ENCODE measurements at regions not wholly inside any gene's neighbourhood (a gene's known extent, or its start where the extent isn't known, plus 50 kb on each side); places are given as distances from the start of the nearest gene placed in this dataset.
A peak's percentile ranks its signal among the peaks of the same experiment; 100 is the strongest.

DNA sequence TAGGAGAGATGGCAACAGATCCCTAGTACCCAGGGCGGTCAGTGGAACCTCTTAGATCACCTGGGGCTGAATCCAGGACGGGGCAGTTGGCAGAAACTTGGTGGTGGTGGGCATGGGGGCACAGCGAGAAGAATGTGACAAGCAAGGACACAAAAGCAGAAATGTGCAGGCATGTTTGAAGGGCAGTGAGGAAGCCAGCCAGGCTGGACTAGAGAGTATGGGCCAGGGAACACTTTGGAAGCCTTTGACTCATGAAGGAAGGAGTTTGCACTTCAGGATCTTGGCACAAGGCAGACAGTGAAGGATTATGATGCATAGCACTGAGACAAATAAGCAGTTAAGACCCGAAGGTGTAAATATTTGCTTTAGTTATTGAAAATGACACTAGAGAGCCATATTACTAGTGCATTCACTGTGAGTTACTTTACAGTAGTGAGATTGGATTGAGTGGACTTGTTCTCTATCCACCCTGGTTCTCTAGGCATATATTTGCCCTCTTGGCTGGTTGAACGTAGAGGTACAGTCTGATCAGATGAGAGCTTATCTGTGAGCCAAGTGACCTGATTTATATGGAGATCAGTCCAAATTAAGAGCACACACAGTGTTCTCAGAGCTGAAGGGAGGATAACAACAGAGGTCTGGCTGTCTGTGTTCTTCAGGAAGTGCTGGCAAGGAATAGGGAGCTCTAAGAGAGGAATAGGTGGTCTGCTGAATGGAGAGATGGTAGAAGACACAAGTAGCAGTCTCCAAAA lies 210.4 kb downstream of the SNX19 start:
- DNase-seq (no peak), ATAC-seq (peak; percentile 79)
- Histone ChIP-seq H3K27me3 (no peaks in the 10 kb centered on the region), H3K9me3 (no peaks in the 10 kb centered on the region), H3K36me3 (no peaks in the 10 kb centered on the region), H3K27ac (no peak overlapping the region), H3K4me3 (no peak overlapping the region), H3K4me1 (peaks cover 3% of the 10 kb centered on the region)
- TF ChIP-seq, protein P1, sequence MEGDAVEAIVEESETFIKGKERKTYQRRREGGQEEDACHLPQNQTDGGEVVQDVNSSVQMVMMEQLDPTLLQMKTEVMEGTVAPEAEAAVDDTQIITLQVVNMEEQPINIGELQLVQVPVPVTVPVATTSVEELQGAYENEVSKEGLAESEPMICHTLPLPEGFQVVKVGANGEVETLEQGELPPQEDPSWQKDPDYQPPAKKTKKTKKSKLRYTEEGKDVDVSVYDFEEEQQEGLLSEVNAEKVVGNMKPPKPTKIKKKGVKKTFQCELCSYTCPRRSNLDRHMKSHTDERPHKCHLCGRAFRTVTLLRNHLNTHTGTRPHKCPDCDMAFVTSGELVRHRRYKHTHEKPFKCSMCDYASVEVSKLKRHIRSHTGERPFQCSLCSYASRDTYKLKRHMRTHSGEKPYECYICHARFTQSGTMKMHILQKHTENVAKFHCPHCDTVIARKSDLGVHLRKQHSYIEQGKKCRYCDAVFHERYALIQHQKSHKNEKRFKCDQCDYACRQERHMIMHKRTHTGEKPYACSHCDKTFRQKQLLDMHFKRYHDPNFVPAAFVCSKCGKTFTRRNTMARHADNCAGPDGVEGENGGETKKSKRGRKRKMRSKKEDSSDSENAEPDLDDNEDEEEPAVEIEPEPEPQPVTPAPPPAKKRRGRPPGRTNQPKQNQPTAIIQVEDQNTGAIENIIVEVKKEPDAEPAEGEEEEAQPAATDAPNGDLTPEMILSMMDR (IDR thresholded peaks at IDR 0.05), result no peak
- intact Hi-C loops (cut with DNase I), result no loop called here

DNA sequence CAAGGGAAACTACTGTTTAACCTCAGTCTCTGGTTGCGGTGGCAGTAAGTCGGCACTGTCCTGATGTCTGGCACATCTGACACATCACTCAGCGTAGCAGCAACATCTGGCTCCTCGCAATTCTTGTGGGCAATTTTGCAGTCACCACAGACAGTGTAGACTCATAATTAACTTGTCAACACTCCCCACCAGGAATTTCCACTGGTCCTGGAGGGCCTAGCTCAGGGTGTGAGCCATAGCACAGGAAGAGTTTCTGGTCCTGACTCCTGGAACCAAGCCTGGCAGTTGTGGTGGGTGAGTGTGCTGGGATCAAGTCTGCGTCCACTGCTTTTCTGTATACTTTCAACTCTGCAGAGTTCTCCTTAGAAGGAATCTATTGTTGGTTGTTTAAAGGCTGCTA lies 209.7 kb downstream of the SNX19 start:
- intact Hi-C loops (cut with DNase I), result no loop called here
- Histone ChIP-seq H3K27ac (no peak overlapping the region), H3K9me3 (no peaks in the 10 kb centered on the region), H3K36me3 (no peaks in the 10 kb centered on the region), H3K27me3 (no peaks in the 10 kb centered on the region), H3K4me1 (peaks cover 3% of the 10 kb centered on the region), H3K4me3 (no peak overlapping the region)
- TF ChIP-seq, protein P1 (IDR thresholded peaks at IDR 0.05), result no peak
- DNase-seq, result no peak
- no peak for ATAC-seq

DNA sequence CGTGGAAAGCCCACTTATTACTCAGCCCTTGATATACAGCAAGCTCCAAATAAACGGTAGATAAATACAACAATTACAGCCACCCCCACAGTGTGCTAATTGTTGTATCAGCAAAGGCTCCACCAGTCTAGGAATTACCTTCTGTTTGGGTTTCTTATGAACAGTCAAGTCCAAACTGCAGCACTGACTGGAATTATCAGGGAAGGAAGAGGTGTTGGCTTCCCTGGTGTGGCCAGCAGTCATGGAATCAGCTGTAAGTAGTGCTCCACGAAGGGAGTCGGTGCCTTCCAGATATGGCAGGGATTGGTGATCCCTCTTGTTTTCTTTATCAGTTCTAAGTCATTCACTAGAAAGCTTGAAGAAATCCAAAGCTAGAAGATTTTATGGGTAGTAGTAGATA lies 209.1 kb downstream of the SNX19 start:
- peaks cover 3% of the 10 kb centered on the region for H3K4me1 ChIP-seq
- H3K27me3 ChIP-seq, result no peaks in the 10 kb centered on the region
- DNase-seq, result no peak
- no peaks in the 10 kb centered on the region for H3K36me3 ChIP-seq
- ATAC-seq, result no peak
- no peaks in the 10 kb centered on the region for H3K9me3 ChIP-seq
- no peak overlapping the region for H3K27ac ChIP-seq
- TF ChIP-seq, protein P1 (IDR thresholded peaks at IDR 0.05), result no peak
- intact Hi-C loops (cut with DNase I), result no loop called here
- no peak overlapping the region for H3K4me3 ChIP-seq

DNA sequence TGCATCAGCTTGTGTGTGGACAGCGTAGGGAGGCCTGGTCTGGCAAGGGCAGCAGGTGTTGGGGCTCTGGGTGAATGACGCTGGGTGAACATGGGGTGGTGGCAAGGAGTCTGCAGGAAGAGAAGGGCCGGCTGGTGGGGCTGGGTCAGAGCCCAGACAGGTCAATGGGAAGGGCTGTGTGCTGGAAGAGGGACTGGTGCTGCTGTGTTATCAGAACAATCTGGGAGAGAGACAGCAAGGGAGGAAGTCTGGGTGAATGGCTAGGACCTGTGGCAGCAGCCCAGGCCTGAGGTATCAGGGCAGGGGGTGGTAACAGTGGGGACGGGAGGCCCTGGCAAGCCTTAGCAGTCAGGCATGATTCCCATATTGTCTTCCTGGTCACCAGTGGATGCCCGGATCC lies 206.7 kb downstream of the SNX19 start:
- ATAC-seq (no peak), DNase-seq (no peak)
- Histone ChIP-seq H3K9me3 (no peaks in the 10 kb centered on the region), H3K4me3 (no peak overlapping the region), H3K27me3 (no peaks in the 10 kb centered on the region), H3K36me3 (no peaks in the 10 kb centered on the region), H3K4me1 (peaks cover 3% of the 10 kb centered on the region), H3K27ac (no peak overlapping the region)
- TF ChIP-seq, protein P1 (IDR thresholded peaks at IDR 0.05), result no peak
- intact Hi-C loops (cut with DNase I), result no loop called here

DNA sequence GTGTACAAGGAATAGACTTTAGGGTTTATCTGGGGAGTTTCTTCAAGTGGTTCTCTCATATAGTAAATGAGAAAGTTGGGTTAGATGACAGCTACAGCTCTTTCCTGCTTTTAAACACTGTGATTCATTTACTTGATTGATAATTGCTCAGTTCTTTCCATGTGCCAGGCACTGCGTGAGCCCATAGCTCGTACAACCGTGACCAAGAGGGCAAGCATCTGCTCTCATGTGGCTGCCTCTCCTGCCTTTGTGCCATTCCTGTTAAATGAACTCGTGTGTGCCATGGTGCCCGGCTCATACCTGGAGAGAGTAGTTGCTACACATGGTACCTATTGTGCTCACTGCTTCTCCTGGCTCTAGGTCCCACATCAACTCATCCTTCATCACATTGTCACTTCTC lies 206.3 kb downstream of the SNX19 start:
- DNase-seq, result no peak
- peaks cover 3% of the 10 kb centered on the region for H3K4me1 ChIP-seq

More for the DNA sequence above, 206.3 kb downstream of the SNX19 start:
- H3K36me3 ChIP-seq, result no peaks in the 10 kb centered on the region
- TF ChIP-seq, protein P1 (IDR thresholded peaks at IDR 0.05), result no peak
- no peaks in the 10 kb centered on the region for H3K9me3 ChIP-seq
- intact Hi-C loops (cut with DNase I), result no loop called here
- no peak for ATAC-seq
- H3K27ac ChIP-seq, result no peak overlapping the region
- H3K27me3 ChIP-seq, result no peaks in the 10 kb centered on the region
- H3K4me3 ChIP-seq, result no peak overlapping the region
